Lower lobe of right lung (tissue), 2 donors: ENCODE measurements at regions not wholly inside any gene's neighbourhood (a gene's known extent, or its start where the extent isn't known, plus 50 kb on each side); places are given as distances from the start of the nearest gene placed in this dataset.

Source experiments
- ATAC-seq, 2 donors: fragments of 200-7000 bp; cut with Tn5 transposase; one replicate each; pipeline ENCODE4 v1.9.1; 2020 to 2022; ENCODE audit warnings: mild to moderate bottlenecking in 2 of 2, moderate library complexity in 2 of 2
- DNase-seq: peaks from one replicate; pipeline ENCODE4 v3.0.0-alpha.2; 2020
- H3K27ac ChIP-seq: fragments of 200-600 bp; one replicate; pipeline ENCODE4 v1.8.0; 2022
- H3K27me3 ChIP-seq: fragments of 200-600 bp; one replicate; pipeline ENCODE4 v1.8.0; 2022; ENCODE audit warnings: low read depth
- H3K36me3 ChIP-seq: fragments of 200-600 bp; one replicate; pipeline ENCODE4 v1.8.0; 2022; ENCODE audit warnings: mild to moderate bottlenecking
- H3K4me1 ChIP-seq: fragments of 200-600 bp; one replicate; pipeline ENCODE4 v1.8.0; 2022
- H3K4me3 ChIP-seq: fragments of 200-600 bp; one replicate; pipeline ENCODE4 v1.8.0; 2022; ENCODE audit warnings: mild to moderate bottlenecking
- H3K9me3 ChIP-seq: fragments of 200-600 bp; one replicate; pipeline ENCODE4 v1.8.0; 2022
- intact Hi-C: fragments of 100-400 bp; cut with DNase I; formaldehyde crosslinking; loops from one replicate; pipeline ENCODE4 v1.11.0; 2022
- TF ChIP-seq, protein P1 (sequence below): fragments of 200-600 bp; IDR thresholded peaks from one replicate; pipeline ENCODE4 v1.8.0; 2022; ENCODE audit warnings: antibody characterized with exemption, mild to moderate bottlenecking
- donor health status: DM: no; HTN: yes; CAD: no; lungs with severe emphysema.

DNA sequence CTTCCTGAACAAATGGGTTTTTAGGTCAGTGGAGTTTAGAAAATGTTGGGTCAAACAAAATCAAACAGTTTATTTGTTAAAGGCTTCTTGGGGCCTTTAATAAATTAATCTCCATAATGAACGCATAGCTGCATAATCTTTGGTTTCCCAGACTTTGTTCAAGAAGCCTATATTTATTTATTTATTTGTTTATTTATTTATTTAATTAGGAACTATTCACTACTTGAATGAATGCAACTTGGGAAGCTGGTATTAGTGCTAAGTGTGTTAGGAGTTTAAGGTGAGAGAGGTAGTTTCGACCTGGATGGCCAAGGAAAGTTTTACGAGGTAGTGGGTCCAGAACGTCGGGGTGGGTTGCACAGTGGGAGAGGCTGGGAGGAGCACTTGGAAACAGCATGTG, 281.9 kb upstream of the C2CD4B start:
- Histone ChIP-seq H3K4me3 (no peak overlapping the region), H3K4me1 (peaks cover 9% of the 10 kb centered on the region), H3K9me3 (no peaks in the 10 kb centered on the region), H3K27me3 (no peaks in the 10 kb centered on the region), H3K36me3 (no peaks in the 10 kb centered on the region), H3K27ac (no peak overlapping the region)
- ATAC-seq (no peak), DNase-seq (no peak)
- intact Hi-C loops = no loop called here
- TF ChIP-seq, protein P1, sequence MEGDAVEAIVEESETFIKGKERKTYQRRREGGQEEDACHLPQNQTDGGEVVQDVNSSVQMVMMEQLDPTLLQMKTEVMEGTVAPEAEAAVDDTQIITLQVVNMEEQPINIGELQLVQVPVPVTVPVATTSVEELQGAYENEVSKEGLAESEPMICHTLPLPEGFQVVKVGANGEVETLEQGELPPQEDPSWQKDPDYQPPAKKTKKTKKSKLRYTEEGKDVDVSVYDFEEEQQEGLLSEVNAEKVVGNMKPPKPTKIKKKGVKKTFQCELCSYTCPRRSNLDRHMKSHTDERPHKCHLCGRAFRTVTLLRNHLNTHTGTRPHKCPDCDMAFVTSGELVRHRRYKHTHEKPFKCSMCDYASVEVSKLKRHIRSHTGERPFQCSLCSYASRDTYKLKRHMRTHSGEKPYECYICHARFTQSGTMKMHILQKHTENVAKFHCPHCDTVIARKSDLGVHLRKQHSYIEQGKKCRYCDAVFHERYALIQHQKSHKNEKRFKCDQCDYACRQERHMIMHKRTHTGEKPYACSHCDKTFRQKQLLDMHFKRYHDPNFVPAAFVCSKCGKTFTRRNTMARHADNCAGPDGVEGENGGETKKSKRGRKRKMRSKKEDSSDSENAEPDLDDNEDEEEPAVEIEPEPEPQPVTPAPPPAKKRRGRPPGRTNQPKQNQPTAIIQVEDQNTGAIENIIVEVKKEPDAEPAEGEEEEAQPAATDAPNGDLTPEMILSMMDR = no peak

DNA sequence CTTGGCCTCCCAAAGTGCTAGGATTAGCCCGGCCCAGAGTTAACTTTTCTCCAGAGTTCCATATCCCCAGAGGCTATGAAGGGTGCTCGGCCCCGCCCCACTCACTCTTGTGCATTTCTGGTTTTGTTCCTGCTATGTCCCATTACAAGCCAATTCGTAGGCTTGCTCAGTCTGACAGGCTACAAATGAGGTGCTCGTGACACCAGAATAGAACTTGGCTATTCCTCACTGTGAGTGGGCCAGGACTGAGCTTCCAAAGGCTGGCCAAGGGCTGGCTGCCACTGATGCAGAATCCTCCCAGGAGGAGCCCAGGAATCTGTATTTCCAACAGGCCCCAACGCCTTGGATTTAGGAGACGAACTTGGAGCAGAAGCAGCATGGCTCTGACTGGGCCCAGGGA, 282.7 kb upstream of the C2CD4B start:
- Histone ChIP-seq H3K4me1 (peaks cover 9% of the 10 kb centered on the region), H3K9me3 (no peaks in the 10 kb centered on the region), H3K27me3 (no peaks in the 10 kb centered on the region), H3K36me3 (no peaks in the 10 kb centered on the region), H3K27ac (no peak overlapping the region), H3K4me3 (no peak overlapping the region)
- TF ChIP-seq, protein P1 = no peak
- ATAC-seq = peak; percentile 35 to 49
- intact Hi-C loops = no loop called here
- no peak for DNase-seq

DNA sequence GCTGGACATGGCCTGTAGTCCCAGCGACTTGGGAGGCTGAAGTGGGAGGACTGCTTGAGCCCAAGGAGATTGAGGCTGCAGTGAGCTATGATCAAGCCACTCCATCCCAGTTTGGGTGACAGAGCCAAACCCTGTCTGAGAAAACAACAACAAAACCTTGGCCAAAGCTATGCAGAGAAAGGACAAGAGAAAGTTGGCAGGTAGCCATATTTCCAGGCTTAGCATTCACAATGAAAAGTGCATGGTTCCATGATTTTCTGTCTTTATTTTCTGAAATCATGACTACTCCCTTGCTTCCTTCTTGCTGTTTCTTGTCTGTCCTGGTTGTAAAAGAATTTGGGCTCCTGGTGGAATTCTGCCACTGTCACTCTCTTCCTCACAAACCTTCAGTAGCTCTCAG, 284.6 kb upstream of the C2CD4B start:
- H3K27me3 ChIP-seq = no peaks in the 10 kb centered on the region
- intact Hi-C loops = no loop called here
- H3K4me3 ChIP-seq = no peak overlapping the region
- ATAC-seq (no peak), DNase-seq (no peak)
- TF ChIP-seq, protein P1 = no peak
- no peaks in the 10 kb centered on the region for H3K36me3 ChIP-seq
- peaks cover 9% of the 10 kb centered on the region for H3K4me1 ChIP-seq
- no peaks in the 10 kb centered on the region for H3K9me3 ChIP-seq
- no peak overlapping the region for H3K27ac ChIP-seq

GRCh38 chr15:62450061-62450460, 285.0 kb upstream of the C2CD4B start:
- no peaks in the 10 kb centered on the region for H3K9me3 ChIP-seq
- peaks cover 9% of the 10 kb centered on the region for H3K4me1 ChIP-seq
- TF ChIP-seq, protein P1 = no peak
- intact Hi-C loops = no loop called here
- H3K27ac ChIP-seq = no peak overlapping the region
- ATAC-seq = no peak
- no peaks in the 10 kb centered on the region for H3K27me3 ChIP-seq
- no peaks in the 10 kb centered on the region for H3K36me3 ChIP-seq
- DNase-seq = no peak
- H3K4me3 ChIP-seq = no peak overlapping the region

- no peak for DNase-seq
- intact Hi-C loops = no loop called here
- H3K27ac ChIP-seq = no peak overlapping the region
- TF ChIP-seq, protein P1 = no peak
- ATAC-seq = no peak
- H3K4me1 ChIP-seq = peaks cover 9% of the 10 kb centered on the region
- no peaks in the 10 kb centered on the region for H3K27me3 ChIP-seq
- no peak overlapping the region for H3K4me3 ChIP-seq
- H3K9me3 ChIP-seq = no peaks in the 10 kb centered on the region
- no peaks in the 10 kb centered on the region for H3K36me3 ChIP-seq
Measured at GRCh38 chr15:62452026-62452425, 286.9 kb upstream of the C2CD4B start.

DNA sequence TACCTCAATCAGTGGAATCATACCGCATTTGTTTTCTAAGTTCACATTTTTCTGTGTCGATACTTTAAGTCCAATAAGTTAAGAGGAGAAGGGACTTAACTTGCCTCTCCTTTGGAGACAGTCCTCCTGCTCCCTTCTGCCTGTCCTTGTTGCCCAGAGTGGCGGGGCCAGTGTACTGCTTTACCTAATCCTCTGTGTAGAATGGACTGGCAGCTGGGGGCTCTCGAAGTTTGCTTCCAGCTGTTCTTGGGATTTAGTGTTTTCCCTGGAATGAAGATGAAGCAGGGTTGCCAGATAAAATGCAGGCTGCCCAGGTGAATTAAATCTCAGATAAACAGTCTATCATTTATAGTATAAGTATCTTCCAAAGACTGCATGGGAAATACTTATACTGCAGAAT, 287.6 kb upstream of the C2CD4B start:
- Histone ChIP-seq H3K27ac (no peak overlapping the region), H3K4me3 (no peak overlapping the region), H3K9me3 (no peaks in the 10 kb centered on the region), H3K36me3 (no peaks in the 10 kb centered on the region), H3K4me1 (peaks cover 6% of the 10 kb centered on the region), H3K27me3 (no peaks in the 10 kb centered on the region)
- intact Hi-C loops = no loop called here
- ATAC-seq = no peak
- TF ChIP-seq, protein P1 = no peak
- DNase-seq = no peak
